BJ (cell line): ENCODE measurements at regions not wholly inside any gene's neighbourhood (a gene's known extent, or its start where the extent isn't known, plus 50 kb on each side); places are given as distances from the start of the nearest gene placed in this dataset.

ENCODE experiments used
- CTCF ChIA-PET: fragments of 350-600 bp; formaldehyde crosslinking; extraction: SDS; loops from one replicate; lab custom pipeline; 2021; ENCODE audit warnings: antibody characterized with exemption, inconsistent platforms; lab: Yijun Ruan, JAX
- POLR2A ChIA-PET: fragments of 300-600 bp; sonication (Branson Sonifier 250); formaldehyde crosslinking; extraction: SDS; loops from one replicate; lab custom pipeline; 2021; ENCODE audit warnings: antibody characterized with exemption; lab: Charles Lee
- DNase-seq: peaks from one replicate; pipeline ENCODE4 v3.0.0-alpha.2; 2011; ENCODE audit warnings: low read depth
- H3K27me3 ChIP-seq: 2 replicates; pipeline ENCODE4 v1.6.0; 2011; ENCODE audit warnings: low read length; ENCODE audit not compliant: control insufficient read depth, insufficient read depth
- H3K36me3 ChIP-seq: 2 replicates; pipeline ENCODE4 v1.5.1; 2011; ENCODE audit warnings: low read length; ENCODE audit not compliant: control insufficient read depth, insufficient read depth
- H3K4me3 ChIP-seq: 2 replicates; pipeline ENCODE4 v1.5.1; 2011; ENCODE audit warnings: low read depth, mild to moderate bottlenecking, control low read depth, low read length
- TF ChIP-seq, protein P1 (sequence below): IDR thresholded peaks from 2 replicates; pipeline ENCODE4 v1.5.1; 2011; ENCODE audit warnings: low read depth, mild to moderate bottlenecking, control low read depth, inconsistent platforms, low read length, moderate library complexity; ENCODE audit not compliant: insufficient read depth

DNA sequence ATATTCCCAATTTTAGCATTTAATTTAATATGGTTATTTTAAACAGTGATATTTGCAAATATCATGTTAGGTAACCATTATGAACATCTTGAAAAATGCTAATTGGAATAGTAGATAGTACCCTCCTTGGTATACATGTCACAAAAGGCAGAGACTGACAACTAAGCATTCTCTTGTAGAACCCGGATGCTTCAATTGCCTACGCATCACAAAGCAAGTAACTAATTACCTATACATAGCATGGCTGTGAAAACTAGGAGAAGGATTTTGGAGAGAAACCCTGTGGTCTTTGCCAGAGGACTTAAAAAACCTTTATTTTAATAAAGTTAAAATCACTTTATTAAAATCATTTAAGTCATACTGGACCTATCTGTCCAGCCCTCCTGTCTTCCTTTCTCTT is 764.1 kb upstream of the TENM3 start:
- DNase-seq, result no peak
- CTCF ChIA-PET, result no interaction called here
- POLR2A ChIA-PET, result no interaction called here
- H3K4me3 ChIP-seq, result no peak overlapping the region
- no peaks in the 10 kb centered on the region for H3K27me3 ChIP-seq
- H3K36me3 ChIP-seq, result no peaks in the 10 kb centered on the region
- TF ChIP-seq, protein P1, sequence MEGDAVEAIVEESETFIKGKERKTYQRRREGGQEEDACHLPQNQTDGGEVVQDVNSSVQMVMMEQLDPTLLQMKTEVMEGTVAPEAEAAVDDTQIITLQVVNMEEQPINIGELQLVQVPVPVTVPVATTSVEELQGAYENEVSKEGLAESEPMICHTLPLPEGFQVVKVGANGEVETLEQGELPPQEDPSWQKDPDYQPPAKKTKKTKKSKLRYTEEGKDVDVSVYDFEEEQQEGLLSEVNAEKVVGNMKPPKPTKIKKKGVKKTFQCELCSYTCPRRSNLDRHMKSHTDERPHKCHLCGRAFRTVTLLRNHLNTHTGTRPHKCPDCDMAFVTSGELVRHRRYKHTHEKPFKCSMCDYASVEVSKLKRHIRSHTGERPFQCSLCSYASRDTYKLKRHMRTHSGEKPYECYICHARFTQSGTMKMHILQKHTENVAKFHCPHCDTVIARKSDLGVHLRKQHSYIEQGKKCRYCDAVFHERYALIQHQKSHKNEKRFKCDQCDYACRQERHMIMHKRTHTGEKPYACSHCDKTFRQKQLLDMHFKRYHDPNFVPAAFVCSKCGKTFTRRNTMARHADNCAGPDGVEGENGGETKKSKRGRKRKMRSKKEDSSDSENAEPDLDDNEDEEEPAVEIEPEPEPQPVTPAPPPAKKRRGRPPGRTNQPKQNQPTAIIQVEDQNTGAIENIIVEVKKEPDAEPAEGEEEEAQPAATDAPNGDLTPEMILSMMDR, result no peak

DNA sequence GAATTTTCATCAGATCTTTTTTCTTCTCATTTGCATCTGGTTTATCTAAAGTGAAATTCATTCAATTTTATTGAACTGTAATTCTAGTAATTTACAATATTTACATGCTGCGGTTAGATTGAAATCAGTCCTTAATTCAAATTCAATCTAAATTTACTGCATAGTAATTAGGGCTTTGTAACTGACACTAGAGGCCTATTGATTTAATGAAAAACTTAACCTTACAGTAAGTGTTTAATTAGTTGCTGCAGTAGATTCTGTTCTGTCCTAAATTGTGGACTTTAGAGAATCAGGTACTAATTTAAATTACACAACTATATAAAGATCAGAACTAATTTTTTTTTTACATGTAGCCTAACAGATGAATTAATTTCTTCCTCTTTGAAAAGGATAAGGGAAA is 758.8 kb upstream of the TENM3 start:
- Histone ChIP-seq H3K36me3 (no peaks in the 10 kb centered on the region), H3K27me3 (no peaks in the 10 kb centered on the region), H3K4me3 (no peak overlapping the region)
- no peak for DNase-seq
- TF ChIP-seq, protein P1, result no peak
- CTCF ChIA-PET, result no interaction called here
- POLR2A ChIA-PET, result no interaction called here

GRCh38 chr4:181488926-181489325 is 754.3 kb upstream of the TENM3 start:
- ChIA-PET POLR2A (no interaction called here), CTCF (no interaction called here)
- DNase-seq, result no peak
- TF ChIP-seq, protein P1, result no peak
- Histone ChIP-seq H3K27me3 (no peaks in the 10 kb centered on the region), H3K36me3 (no peaks in the 10 kb centered on the region), H3K4me3 (no peak overlapping the region)

DNA sequence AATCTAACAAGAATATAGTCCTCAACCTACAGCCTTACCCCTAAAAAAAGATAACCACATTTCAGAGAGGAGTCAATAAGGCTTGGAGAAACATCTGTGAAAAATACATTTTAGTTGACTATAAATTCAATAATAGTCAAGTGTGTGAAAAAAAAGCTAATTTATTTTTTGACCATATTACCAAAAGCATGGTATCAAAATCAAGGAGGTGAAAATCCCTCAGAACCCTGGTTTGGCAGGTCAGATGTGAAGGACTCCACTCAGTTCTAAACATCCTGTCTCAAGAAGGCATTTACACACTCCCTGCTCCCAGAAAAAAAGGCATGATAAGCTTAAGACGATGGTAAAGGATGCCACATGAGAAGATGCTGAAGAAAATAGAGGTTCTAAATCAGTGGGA is 745.1 kb upstream of the TENM3 start:
- DNase-seq, result no peak
- Histone ChIP-seq H3K27me3 (no peaks in the 10 kb centered on the region), H3K4me3 (no peak overlapping the region), H3K36me3 (no peaks in the 10 kb centered on the region)
- TF ChIP-seq, protein P1, result no peak
- POLR2A ChIA-PET, result no interaction called here
- CTCF ChIA-PET, result interaction anchor here (0.7 kb wide), 1 partner anchor 18 kb away, joined by 4 read pairs; no protein-coding TSS in a partner anchor

GRCh38 chr4:181502611-181503010 is 740.6 kb upstream of the TENM3 start:
- no peak overlapping the region for H3K4me3 ChIP-seq
- POLR2A ChIA-PET, result no interaction called here
- H3K36me3 ChIP-seq, result no peaks in the 10 kb centered on the region
- H3K27me3 ChIP-seq, result no peaks in the 10 kb centered on the region
- CTCF ChIA-PET, result no interaction called here
- TF ChIP-seq, protein P1, result no peak
- no peak for DNase-seq
